ENCODE measurements at regions not wholly inside any gene's neighbourhood (a gene's known extent, or its start where the extent isn't known, plus 50 kb on each side); places are given as distances from the start of the nearest gene placed in this dataset.

DNA sequence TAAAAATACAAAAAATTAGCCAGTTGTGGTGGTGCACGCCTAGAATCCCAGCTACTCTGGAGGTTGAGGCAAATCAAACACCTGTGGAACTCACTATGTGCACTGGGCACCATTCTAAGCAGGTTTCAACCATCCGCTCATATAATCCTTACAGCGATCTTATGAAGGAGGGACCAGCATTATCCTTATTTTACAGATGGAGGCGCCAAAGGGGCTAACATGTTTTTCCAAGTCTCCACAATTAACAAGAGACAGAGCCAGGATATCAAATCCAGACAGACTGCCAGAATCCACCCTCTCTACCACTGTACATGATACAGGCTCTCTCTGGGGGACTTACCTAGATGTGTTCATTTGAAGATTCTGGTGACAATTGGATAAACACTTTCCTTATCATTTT is 479.0 kb downstream of the XYLT1 start:
- ChIA-PET CTCF (no interaction called here), POLR2A (ENCODE audit: unreplicated experiment) (no interaction called here)
- intact Hi-C loops (cut with micrococcal nuclease) = no loop called here
- no peaks in the 10 kb centered on the region for H3K9me2 ChIP-seq (replicated peaks; ENCODE audit: low read length)
- no peak for ATAC-seq
- no peaks in the 10 kb centered on the region for H3K9me3 ChIP-seq (ENCODE audit: low read length)
- no peaks in the 10 kb centered on the region for H3K4me1 ChIP-seq (ENCODE audit: insufficient read depth, low read length)
- TF ChIP-seq EZH2 (IDR thresholded peaks at IDR 0.05; ENCODE audit: low read length, unreplicated experiment) = no peak
- TF ChIP-seq, protein P1, sequence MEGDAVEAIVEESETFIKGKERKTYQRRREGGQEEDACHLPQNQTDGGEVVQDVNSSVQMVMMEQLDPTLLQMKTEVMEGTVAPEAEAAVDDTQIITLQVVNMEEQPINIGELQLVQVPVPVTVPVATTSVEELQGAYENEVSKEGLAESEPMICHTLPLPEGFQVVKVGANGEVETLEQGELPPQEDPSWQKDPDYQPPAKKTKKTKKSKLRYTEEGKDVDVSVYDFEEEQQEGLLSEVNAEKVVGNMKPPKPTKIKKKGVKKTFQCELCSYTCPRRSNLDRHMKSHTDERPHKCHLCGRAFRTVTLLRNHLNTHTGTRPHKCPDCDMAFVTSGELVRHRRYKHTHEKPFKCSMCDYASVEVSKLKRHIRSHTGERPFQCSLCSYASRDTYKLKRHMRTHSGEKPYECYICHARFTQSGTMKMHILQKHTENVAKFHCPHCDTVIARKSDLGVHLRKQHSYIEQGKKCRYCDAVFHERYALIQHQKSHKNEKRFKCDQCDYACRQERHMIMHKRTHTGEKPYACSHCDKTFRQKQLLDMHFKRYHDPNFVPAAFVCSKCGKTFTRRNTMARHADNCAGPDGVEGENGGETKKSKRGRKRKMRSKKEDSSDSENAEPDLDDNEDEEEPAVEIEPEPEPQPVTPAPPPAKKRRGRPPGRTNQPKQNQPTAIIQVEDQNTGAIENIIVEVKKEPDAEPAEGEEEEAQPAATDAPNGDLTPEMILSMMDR (conservative IDR thresholded peaks at IDR 0.05; ENCODE audit: low read depth, low read length) = no peak
- no peak for TF ChIP-seq EZH2phosphoT487 (IDR thresholded peaks at IDR 0.05; ENCODE audit: borderline replicate concordance, low read length)
- no peak for DNase-seq
- BruUV-seq (replicated peaks) = no TSS peak
- no peak overlapping the region for H3K27ac ChIP-seq (ENCODE audit: low read length)
- H3K36me3 ChIP-seq (ENCODE audit: low read depth, low read length) = no peaks in the 10 kb centered on the region
- no peak overlapping the region for H3K4me3 ChIP-seq (ENCODE audit: low read length)
- no peak overlapping the region for H3K9ac ChIP-seq (ENCODE audit: low read length)
- H2AFZ ChIP-seq (ENCODE audit: low read length) = no peak overlapping the region
- H3K79me2 ChIP-seq (ENCODE audit: low read length) = no peaks in the 10 kb centered on the region
- no peaks in the 10 kb centered on the region for H3F3A ChIP-seq (ENCODE audit: low read length, unreplicated experiment)
- H3K27me3 ChIP-seq (ENCODE audit: low read length) = no peaks in the 10 kb centered on the region
- H3K4me2 ChIP-seq (ENCODE audit: low read length) = no peak overlapping the region
- H4K20me1 ChIP-seq (ENCODE audit: low read length) = no peaks in the 10 kb centered on the region

DNA sequence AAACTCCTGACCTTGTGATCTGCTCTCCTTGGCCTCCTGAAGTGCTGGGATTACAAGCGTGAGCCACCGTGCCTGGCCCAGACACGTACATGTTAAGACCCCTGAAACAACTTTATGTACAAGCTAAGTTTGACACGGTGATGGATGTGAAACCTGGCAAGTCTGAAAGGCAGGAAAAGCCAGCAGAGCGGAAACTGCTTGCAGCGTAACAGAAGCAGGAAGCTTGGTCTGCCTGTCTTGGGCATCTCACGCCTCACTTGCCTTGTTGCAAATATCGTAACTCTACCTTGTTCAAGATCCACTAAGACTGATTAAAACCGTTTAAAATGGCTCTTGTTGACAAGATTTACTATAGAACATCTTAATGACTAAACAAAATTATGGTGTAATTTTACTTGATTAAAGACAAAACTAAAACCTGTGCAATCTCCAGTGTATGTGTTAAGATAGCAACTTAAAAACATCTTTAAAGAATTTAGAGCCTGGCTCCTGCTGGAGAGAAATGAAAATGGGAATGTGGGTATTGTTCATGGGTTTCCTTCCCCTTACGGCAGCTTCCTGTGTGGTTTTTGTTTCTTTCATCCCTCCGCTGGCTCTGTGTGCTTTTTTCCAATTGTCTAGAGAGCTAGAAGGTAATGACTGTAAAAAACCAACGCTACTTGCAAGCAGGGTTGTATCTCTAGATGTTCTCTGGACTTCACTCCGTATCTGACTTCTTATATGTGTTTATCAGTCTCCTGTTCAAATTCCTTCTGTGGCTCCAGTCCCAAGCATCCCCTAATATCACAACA is 477.6 kb downstream of the XYLT1 start:
- intact Hi-C loops (cut with micrococcal nuclease) = no loop called here
- ChIA-PET POLR2A (ENCODE audit: unreplicated experiment) (no interaction called here), CTCF (no interaction called here)
- H3K4me1 ChIP-seq (ENCODE audit: insufficient read depth, low read length) = no peaks in the 10 kb centered on the region
- no peak for ATAC-seq
- no TSS peak for BruUV-seq (replicated peaks)
- no peak for DNase-seq
- H3F3A ChIP-seq (ENCODE audit: low read length, unreplicated experiment) = no peaks in the 10 kb centered on the region
- H3K4me3 ChIP-seq (ENCODE audit: low read length) = no peak overlapping the region
- no peak overlapping the region for H2AFZ ChIP-seq (ENCODE audit: low read length)
- H4K20me1 ChIP-seq (ENCODE audit: low read length) = no peaks in the 10 kb centered on the region
- H3K27ac ChIP-seq (ENCODE audit: low read length) = no peak overlapping the region
- H3K79me2 ChIP-seq (ENCODE audit: low read length) = no peaks in the 10 kb centered on the region
- no peaks in the 10 kb centered on the region for H3K9me2 ChIP-seq (replicated peaks; ENCODE audit: low read length)
- no peaks in the 10 kb centered on the region for H3K36me3 ChIP-seq (ENCODE audit: low read depth, low read length)
- TF ChIP-seq EZH2phosphoT487 (IDR thresholded peaks at IDR 0.05; ENCODE audit: borderline replicate concordance, low read length) (no peak), EZH2 (IDR thresholded peaks at IDR 0.05; ENCODE audit: low read length, unreplicated experiment) (no peak)
- TF ChIP-seq, protein P1 (conservative IDR thresholded peaks at IDR 0.05; ENCODE audit: low read depth, low read length) = no peak
- no peaks in the 10 kb centered on the region for H3K9me3 ChIP-seq (ENCODE audit: low read length)
- no peak overlapping the region for H3K4me2 ChIP-seq (ENCODE audit: low read length)
- H3K9ac ChIP-seq (ENCODE audit: low read length) = no peak overlapping the region
- no peaks in the 10 kb centered on the region for H3K27me3 ChIP-seq (ENCODE audit: low read length)

GRCh38 chr16:16994831-16995230 is 475.9 kb downstream of the XYLT1 start:
- intact Hi-C loops (cut with micrococcal nuclease) = no loop called here
- Histone ChIP-seq H3K27me3 (ENCODE audit: low read length) (no peaks in the 10 kb centered on the region), H3K27ac (ENCODE audit: low read length) (no peak overlapping the region), H2AFZ (ENCODE audit: low read length) (no peak overlapping the region), H3F3A (ENCODE audit: low read length, unreplicated experiment) (no peaks in the 10 kb centered on the region), H3K79me2 (ENCODE audit: low read length) (no peaks in the 10 kb centered on the region), H3K36me3 (ENCODE audit: low read depth, low read length) (no peaks in the 10 kb centered on the region), H3K4me1 (ENCODE audit: insufficient read depth, low read length) (no peaks in the 10 kb centered on the region), H3K4me2 (ENCODE audit: low read length) (no peak overlapping the region), H3K9me3 (ENCODE audit: low read length) (no peaks in the 10 kb centered on the region), H3K9me2 (replicated peaks; ENCODE audit: low read length) (no peaks in the 10 kb centered on the region), H4K20me1 (ENCODE audit: low read length) (no peaks in the 10 kb centered on the region), H3K4me3 (ENCODE audit: low read length) (no peak overlapping the region), H3K9ac (ENCODE audit: low read length) (no peak overlapping the region)
- DNase-seq = no peak
- TF ChIP-seq EZH2phosphoT487 (IDR thresholded peaks at IDR 0.05; ENCODE audit: borderline replicate concordance, low read length) = no peak
- TF ChIP-seq, protein P1 (conservative IDR thresholded peaks at IDR 0.05; ENCODE audit: low read depth, low read length) = no peak
- no peak for TF ChIP-seq EZH2 (IDR thresholded peaks at IDR 0.05; ENCODE audit: low read length, unreplicated experiment)
- ATAC-seq = no peak
- BruUV-seq (replicated peaks) = no TSS peak
- ChIA-PET CTCF (no interaction called here), POLR2A (ENCODE audit: unreplicated experiment) (no interaction called here)
